BLaER1 treated with 17β-estradiol and CSF1 and Interleukin-3, amounts not matched to agents 10 nM and 100 nM (cell line): ENCODE measurements at regions not wholly inside any gene's neighbourhood (a gene's known extent, or its start where the extent isn't known, plus 50 kb on each side); places are given as distances from the start of the nearest gene placed in this dataset.
"Not testable (repeated sequence)": the region's sequence is repeated elsewhere in the genome, so short reads cannot be mapped to it uniquely, and the experiment has no call there.

Experiments
- H3K27ac ChIP-seq, 11 experiments: shearing (Covaris generic); formaldehyde crosslinking; 2 replicates each; pipeline ENCODE4 v1.8.1; 2022
- H3K27me3 ChIP-seq, 11 experiments: shearing (Covaris generic); formaldehyde crosslinking; 2 replicates each; pipeline ENCODE4 v1.8.1; 2022
- H3K36me3 ChIP-seq, 11 experiments: shearing (Covaris generic); formaldehyde crosslinking; 2 replicates each; pipeline ENCODE4 v1.8.1; 2022
- H3K4me1 ChIP-seq, 10 experiments: shearing (Covaris generic); formaldehyde crosslinking; 2 replicates each; pipeline ENCODE4 v1.8.1; 2022
- H3K4me2 ChIP-seq, 11 experiments: shearing (Covaris generic); formaldehyde crosslinking; 2 replicates each; pipeline ENCODE4 v1.8.1; 2022
- H3K4me3 ChIP-seq, 10 experiments: shearing (Covaris generic); formaldehyde crosslinking; 2 replicates each; pipeline ENCODE4 v1.8.1; 2022
- H3K9ac ChIP-seq, 11 experiments: shearing (Covaris generic); formaldehyde crosslinking; 2 replicates each; pipeline ENCODE4 v1.8.1; 2022
- H3K9me3 ChIP-seq, 11 experiments: shearing (Covaris generic); formaldehyde crosslinking; replicated peaks in 1 of 11; 2 replicates each; pipeline ENCODE4 v1.8.1; 2022
- H4K20me1 ChIP-seq, 11 experiments: shearing (Covaris generic); formaldehyde crosslinking; 2 replicates each; pipeline ENCODE4 v1.8.1; 2022

DNA sequence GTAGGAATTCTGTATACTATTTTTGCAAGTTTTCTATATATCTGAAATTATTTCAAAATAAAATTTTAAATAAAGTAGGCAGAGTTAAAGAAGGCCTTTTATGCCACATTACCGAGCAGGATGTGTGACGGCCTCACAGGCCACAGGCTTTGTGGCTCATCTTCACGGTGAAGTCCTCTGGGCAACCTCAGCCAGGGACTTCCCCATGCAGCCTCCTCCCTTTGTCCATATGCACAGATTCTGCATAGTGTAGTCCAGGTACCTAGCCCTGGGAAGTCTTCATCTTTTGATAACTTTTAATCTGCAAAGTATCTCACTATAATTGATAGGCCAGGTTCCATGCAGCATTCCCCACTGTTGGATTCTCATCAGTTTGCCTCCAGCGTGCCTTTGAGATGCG lies 62.8 kb downstream of the ARHGAP11B start:
- H3K9me3 ChIP-seq, H3K4me1 ChIP-seq, H3K27me3 ChIP-seq, H3K4me3 ChIP-seq, H3K9ac ChIP-seq, H3K4me2 ChIP-seq, H4K20me1 ChIP-seq, H3K27ac ChIP-seq: not testable (repeated sequence)
- H3K36me3 ChIP-seq, result peaks cover 0 to 24% (median 0%) of the 10 kb centered on the region in 11 experiments; a peak in 6 of 22 replicates

DNA sequence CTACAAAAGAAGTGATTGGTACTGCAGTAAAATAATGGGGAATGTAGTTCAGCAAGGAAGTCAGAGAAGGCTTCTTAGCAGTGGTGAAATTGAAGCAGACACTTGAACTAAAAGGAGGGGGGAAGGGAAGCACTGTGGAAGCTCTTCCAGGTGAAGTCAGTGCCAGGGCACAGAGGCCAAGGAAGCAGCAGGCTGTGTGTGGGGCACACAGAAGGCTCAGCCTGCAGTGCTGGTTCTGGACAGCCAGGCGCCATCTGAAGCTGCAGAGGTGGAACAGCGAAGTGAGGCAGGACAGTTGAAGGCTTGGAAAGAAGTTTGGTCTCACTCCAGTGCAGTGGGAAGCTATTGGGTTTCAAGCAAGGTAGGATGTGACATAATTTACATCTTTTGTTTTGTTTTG lies 64.2 kb downstream of the ARHGAP11B start:
- H4K20me1 ChIP-seq, H3K27me3 ChIP-seq, H3K9ac ChIP-seq, H3K4me2 ChIP-seq, H3K4me3 ChIP-seq, H3K9me3 ChIP-seq, H3K27ac ChIP-seq, H3K4me1 ChIP-seq: not testable (repeated sequence)
- H3K36me3 ChIP-seq, result peaks cover 0 to 24% (median 0%) of the 10 kb centered on the region in 11 experiments; a peak in 7 of 22 replicates

DNA sequence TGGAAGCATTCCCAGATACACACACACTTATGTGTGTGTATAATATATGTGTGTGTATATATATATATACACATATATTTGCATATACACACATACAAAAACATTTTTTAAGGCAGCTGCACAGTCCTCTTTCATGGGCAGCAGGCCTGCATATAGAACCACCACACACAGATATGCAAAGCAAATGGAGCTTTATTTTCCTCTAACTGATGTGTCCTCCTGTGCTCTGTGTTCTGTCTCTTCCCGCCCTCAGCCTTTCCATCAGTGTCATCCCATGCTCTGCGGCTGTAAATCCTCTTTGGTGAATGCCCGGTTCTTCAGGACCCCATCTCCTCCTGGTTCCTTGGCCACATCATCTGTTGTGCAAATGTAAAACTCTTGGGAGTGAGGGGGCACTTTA lies 69.9 kb downstream of the ARHGAP11B start:
- H3K4me2 ChIP-seq, result peak overlapping the region in 1 of 11 experiments; percentile 53; a peak in 1 of 22 replicates
- not testable (repeated sequence) for H3K4me3 ChIP-seq, H3K27me3 ChIP-seq, H4K20me1 ChIP-seq, H3K9ac ChIP-seq, H3K9me3 ChIP-seq
- peaks cover 0 to 13% (median 0%) of the 10 kb centered on the region in 11 experiments; a peak in 6 of 22 replicates for H3K36me3 ChIP-seq
- peaks cover 0 to 21% (median 10%) of the 10 kb centered on the region in 10 experiments; a peak in 16 of 20 replicates for H3K4me1 ChIP-seq
- peak overlapping the region in 1 of 11 experiments; percentile 70; a peak in 3 of 22 replicates for H3K27ac ChIP-seq

DNA sequence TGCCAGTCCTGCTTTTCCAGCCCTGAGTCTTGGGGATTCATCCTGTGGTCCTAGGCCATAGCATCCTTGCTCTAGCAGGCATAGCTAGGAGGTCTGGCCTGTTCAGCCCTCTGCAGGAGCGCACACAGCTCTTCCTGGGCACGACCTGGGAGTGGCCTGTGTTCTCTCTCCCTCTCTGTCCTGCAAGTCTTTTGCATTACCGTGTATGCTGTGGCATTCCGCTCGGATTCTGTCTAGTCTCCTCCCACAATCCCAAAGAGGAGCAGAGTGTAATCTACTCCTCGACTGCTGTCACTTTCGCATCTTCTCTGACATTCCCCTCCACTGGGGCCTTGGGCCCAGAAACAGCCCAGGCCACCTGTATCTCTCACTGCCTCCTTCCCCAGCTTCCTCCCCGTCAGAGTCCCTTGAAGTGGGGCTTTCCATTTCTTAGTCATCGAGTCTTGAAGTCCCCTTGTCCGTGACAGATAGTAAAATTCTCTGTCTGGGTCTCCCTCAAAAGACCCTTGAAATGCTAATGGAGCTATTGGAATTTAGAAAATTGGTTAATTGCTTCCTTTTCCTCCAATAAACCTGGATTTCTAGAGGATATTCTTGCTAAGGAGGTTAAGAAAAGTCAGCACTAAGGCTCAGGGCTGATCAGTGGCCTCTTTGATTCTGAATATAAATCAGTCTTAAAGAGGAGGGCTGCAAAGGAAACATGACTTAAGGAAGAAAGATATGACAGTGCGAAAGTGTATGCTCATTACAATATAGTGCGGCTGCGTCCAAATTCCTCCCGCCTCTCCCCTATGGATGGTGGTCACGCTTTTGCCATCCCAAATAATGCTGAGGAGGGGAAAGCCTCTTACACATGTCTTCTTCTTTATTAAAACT lies 70.7 kb downstream of the ARHGAP11B start:
- not testable (repeated sequence) for H3K27me3 ChIP-seq, H3K36me3 ChIP-seq, H4K20me1 ChIP-seq, H3K4me3 ChIP-seq, H3K9me3 ChIP-seq
- Histone ChIP-seq H3K4me2 (peak overlapping the region in 10 of 11 experiments; percentile 29 to 67 (median 52); a peak in 18 of 22 replicates), H3K27ac (peak overlapping the region in 8 of 11 experiments; percentile 25 to 75 (median 54); a peak in 13 of 22 replicates), H3K4me1 (peaks cover 0 to 24% (median 13%) of the 10 kb centered on the region in 10 experiments; a peak in 16 of 20 replicates), H3K9ac (peak overlapping the region in 3 of 11 experiments; percentile 20 to 63 (median 24); a peak in 5 of 22 replicates)

DNA sequence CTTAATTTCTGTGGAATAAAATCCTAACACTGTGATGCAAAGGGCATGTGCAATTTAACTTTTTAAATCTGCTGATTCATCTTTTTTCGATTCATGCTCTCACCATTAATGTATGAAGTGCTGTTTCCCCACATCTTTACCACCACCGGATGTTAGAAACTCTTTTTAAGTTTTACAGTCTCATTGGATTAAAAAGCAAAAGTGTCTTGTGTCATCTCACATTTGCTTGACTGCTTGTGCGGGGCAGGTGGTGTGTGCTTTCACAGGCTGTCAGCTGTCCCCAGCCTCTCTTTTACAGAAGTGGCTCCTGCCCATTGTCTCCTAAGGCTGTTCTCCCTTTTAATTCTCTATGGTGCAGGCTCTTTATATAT lies 71.4 kb downstream of the ARHGAP11B start:
- not testable (repeated sequence) for H3K36me3 ChIP-seq, H3K27me3 ChIP-seq, H4K20me1 ChIP-seq, H3K9ac ChIP-seq, H3K4me2 ChIP-seq, H3K4me3 ChIP-seq, H3K9me3 ChIP-seq
- peak overlapping the region in 2 of 11 experiments; percentile 70 to 75; a peak in 2 of 22 replicates for H3K27ac ChIP-seq
- peaks cover 0 to 24% (median 13%) of the 10 kb centered on the region in 10 experiments; a peak in 16 of 20 replicates for H3K4me1 ChIP-seq

GRCh38 chr15:30700006-30700597 lies 74.2 kb downstream of the ARHGAP11B start:
- not testable (repeated sequence) for H3K27me3 ChIP-seq, H4K20me1 ChIP-seq, H3K36me3 ChIP-seq, H3K9me3 ChIP-seq, H3K4me3 ChIP-seq
- Histone ChIP-seq H3K4me1 (peaks cover 0 to 24% (median 13%) of the 10 kb centered on the region in 10 experiments; a peak in 16 of 20 replicates), H3K27ac (peak overlapping the region in 5 of 11 experiments; percentile 32 to 63 (median 60); a peak in 7 of 22 replicates), H3K4me2 (peak overlapping the region in 6 of 11 experiments; percentile 41 to 61 (median 54); a peak in 7 of 22 replicates), H3K9ac (peak overlapping the region in 1 of 11 experiments; percentile 54; a peak in 1 of 22 replicates)

DNA sequence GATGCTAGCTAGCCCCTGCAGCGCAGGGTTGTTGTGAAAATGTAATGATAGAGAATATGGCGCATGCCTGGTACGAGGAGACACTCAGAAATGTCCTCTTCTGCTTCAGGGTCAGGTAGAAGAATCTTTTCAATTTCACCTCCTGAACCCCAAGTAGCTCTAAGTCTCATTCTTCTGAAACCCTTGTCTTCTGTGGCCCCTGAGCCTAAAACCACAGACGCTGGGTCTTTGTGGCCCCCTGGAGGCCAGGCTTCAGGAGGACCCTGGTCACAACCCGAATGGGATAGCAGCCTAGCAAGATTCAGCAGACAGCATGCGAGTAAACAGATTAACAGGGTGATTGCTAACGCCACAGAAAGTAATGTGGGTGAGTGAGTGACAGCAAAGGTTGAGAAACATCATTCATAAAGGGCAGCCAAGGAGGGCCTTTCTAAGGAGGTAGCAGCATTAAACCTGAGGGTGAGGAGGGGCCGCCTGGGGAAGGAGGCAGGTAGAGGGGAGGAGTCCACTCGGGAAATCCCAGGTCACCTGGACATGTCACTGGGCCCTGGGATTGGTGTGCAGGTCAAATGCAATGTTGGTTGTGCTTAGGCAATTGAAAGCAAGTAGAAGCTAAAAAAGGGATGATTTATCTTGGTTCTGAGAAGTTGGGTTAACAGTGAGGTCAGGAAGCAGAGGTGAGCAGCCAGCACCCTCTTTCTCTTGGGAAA lies 82.2 kb downstream of the ARHGAP11B start:
- H3K36me3 ChIP-seq, H3K4me3 ChIP-seq, H3K27me3 ChIP-seq, H3K9ac ChIP-seq, H3K27ac ChIP-seq, H3K4me2 ChIP-seq, H3K9me3 ChIP-seq, H4K20me1 ChIP-seq, H3K4me1 ChIP-seq: not testable (repeated sequence)

GRCh38 chr15:30708809-30709208 lies 82.9 kb downstream of the ARHGAP11B start:
- not testable (repeated sequence) for H3K4me2 ChIP-seq, H3K36me3 ChIP-seq, H3K27me3 ChIP-seq, H3K27ac ChIP-seq, H4K20me1 ChIP-seq, H3K9ac ChIP-seq, H3K9me3 ChIP-seq, H3K4me3 ChIP-seq, H3K4me1 ChIP-seq

- H4K20me1 ChIP-seq, H3K9me3 ChIP-seq, H3K27me3 ChIP-seq, H3K4me3 ChIP-seq, H3K9ac ChIP-seq: not testable (repeated sequence)
- Histone ChIP-seq H3K4me1 (peaks cover 23 to 32% (median 28%) of the 10 kb centered on the region in 10 experiments), H3K27ac (peak overlapping the region in 4 of 11 experiments; percentile 32 to 57 (median 49); a peak in 6 of 22 replicates), H3K4me2 (peak overlapping the region; percentile 55 to 82 (median 76)), H3K36me3 (peaks cover 0 to 50% (median 24%) of the 10 kb centered on the region in 11 experiments; a peak in 17 of 22 replicates)
Observed at GRCh38 chr15:30718038-30718643, 92.2 kb downstream of the ARHGAP11B start.

- H3K27ac ChIP-seq, result peak overlapping the region in 10 of 11 experiments; percentile 15 to 57 (median 43); a peak in 11 of 22 replicates
- H3K9ac ChIP-seq, result peak overlapping the region in 1 of 11 experiments; percentile 17; a peak in 1 of 22 replicates
- 0 out of 20 replicates have a peak overlapping the region, but pooled peaks of 1 of the 10 experiments have one; percentile 17 for H3K4me3 ChIP-seq
- not testable (repeated sequence) for H3K9me3 ChIP-seq, H4K20me1 ChIP-seq, H3K27me3 ChIP-seq
- H3K36me3 ChIP-seq, result peaks cover 0 to 59% (median 31%) of the 10 kb centered on the region in 11 experiments; a peak in 17 of 22 replicates
- H3K4me2 ChIP-seq, result peak overlapping the region; percentile 55 to 82 (median 76)
- H3K4me1 ChIP-seq, result peaks cover 26 to 37% (median 31%) of the 10 kb centered on the region in 10 experiments
Observed at GRCh38 chr15:30719363-30719762, 93.4 kb downstream of the ARHGAP11B start.

- not testable (repeated sequence) for H3K9ac ChIP-seq, H4K20me1 ChIP-seq, H3K27me3 ChIP-seq, H3K4me2 ChIP-seq, H3K4me3 ChIP-seq, H3K27ac ChIP-seq
- Histone ChIP-seq H3K9me3 (peaks cover 0 to 15% (median 10%) of the 10 kb centered on the region in 11 experiments; a peak in 11 of 22 replicates), H3K36me3 (peaks cover 0 to 70% (median 43%) of the 10 kb centered on the region in 11 experiments; a peak in 19 of 22 replicates), H3K4me1 (peaks cover 26 to 37% (median 31%) of the 10 kb centered on the region in 10 experiments)
Observed at GRCh38 chr15:30720825-30721224, 94.9 kb downstream of the ARHGAP11B start.

DNA sequence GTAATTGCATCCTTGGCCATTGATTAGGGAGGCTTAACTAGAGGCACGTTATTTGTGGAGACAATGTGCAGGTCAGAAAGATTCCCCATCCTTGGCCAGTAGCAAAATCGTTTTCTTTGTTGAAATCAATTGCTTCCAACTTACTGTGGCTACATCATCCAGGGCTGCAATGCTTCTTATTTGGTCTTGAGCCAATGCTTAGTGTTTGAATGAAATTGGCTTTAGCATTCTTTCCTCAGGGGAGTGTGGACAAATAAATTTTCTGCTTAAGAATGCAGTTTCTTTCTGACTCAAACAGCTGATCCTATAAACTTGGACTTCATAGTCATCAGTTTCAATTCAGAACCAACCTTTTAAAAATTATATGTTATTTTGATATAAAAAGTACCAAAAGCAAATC lies 95.6 kb downstream of the ARHGAP11B start:
- H3K4me2 ChIP-seq, H3K27me3 ChIP-seq, H4K20me1 ChIP-seq, H3K9ac ChIP-seq, H3K4me3 ChIP-seq, H3K27ac ChIP-seq: not testable (repeated sequence)
- Histone ChIP-seq H3K36me3 (peaks cover 0 to 78% (median 49%) of the 10 kb centered on the region in 11 experiments; a peak in 21 of 22 replicates), H3K9me3 (peaks cover 0 to 22% (median 17%) of the 10 kb centered on the region in 11 experiments; a peak in 15 of 22 replicates), H3K4me1 (peaks cover 26 to 37% (median 31%) of the 10 kb centered on the region in 10 experiments)
